ENCODE measurements at regions not wholly inside any gene's neighbourhood (a gene's known extent, or its start where the extent isn't known, plus 50 kb on each side); places are given as distances from the start of the nearest gene placed in this dataset.

DNA sequence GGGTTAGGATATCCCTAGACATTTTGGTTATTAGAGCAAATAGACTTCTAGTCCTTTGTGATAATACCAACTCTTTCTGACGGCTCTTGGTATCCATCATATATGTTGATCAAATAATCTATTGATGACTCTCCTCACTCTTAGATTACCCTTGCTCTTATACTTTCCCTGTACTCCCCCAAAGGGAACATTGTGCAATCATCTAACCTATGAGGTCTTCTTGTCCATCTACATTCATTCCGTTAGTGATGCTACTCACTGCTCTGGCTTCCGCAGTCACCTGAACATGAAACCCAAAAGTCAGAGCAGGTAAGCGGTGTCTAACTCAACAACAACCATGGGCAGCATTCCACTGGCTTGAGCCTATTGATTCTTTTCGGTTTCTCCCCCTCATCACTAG lies 223.7 kb upstream of the SALL1 start:
- DNase-seq, result no peak

DNA sequence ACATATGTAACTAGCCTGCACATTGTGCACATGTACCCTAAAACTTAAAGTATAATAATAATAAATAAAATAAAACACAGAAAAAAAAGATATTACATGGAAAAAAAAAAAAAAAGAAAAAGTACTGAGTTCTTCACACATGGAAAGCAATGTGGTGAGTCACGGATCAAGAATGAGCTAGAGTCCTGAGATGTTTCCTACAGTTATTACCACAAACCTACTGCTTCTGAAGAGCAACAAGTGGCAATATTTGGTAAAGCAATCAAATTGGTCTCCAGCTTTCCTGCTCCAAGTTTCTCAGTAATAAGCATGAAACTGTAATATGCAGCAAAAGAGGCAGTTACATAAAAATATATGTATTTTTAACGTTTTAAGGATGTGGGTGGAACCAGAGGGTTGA lies 223.3 kb upstream of the SALL1 start:
- no peak for DNase-seq

GRCh38 chr16:51365715-51366114 lies 214.6 kb upstream of the SALL1 start:
- no peak for DNase-seq

DNA sequence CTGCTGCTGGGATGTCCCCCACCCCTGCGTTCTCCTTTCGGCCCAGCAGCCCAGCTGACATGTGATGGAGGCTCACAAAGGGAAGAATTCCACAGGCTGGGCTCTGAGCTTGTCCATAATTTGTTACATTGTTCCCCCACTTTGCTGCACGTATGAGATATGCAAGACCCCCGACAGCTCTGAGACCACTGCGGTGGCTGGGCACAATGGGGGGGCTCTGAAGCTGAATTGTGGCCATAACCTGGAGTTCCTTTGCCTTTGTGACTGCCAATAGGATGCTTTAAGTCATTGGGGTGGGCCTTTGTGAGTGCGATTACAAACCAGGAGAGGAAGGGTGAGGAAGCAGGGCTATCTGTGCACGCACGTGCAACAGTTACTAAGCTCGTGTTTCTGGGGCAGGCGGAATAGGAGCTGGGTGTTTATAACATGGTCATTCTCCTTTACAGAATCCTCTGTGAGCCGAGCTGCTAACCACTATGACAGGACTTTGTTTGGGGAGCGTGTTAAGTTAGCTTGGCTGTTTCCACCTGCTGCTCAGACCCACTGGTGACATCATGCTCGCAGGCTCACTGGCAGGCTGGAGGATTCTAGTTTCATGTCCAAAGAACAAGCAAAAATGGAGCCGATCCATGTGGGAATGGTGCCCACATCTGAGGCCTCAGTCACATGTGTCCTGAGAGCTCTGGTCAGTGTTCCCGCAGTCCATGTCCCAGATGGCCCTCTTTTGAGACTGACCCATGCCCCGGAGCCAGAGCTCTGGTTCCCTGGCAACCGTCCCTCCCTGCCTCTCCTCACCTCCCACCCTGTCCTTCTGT lies 208.3 kb upstream of the SALL1 start:
- no peak for DNase-seq

DNA sequence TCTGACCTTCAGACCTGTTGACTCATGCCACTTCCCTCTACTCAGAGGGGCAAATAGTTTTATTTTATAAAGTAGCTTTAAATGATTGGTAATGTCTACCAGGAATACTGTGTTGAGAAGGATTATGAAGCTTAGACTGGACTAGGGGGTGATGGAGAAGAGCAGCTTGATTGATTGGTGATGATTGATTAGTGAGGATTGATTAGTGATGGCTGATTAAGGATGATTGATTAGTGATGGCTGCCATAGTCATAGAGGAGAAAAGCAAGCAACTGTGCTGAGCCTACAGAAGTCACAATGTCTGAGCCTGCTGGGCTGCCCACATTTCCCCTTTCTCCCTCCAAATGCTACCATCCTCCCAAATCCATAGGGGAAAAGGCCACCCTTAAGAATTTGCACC lies 206.8 kb upstream of the SALL1 start:
- no peak for DNase-seq

DNA sequence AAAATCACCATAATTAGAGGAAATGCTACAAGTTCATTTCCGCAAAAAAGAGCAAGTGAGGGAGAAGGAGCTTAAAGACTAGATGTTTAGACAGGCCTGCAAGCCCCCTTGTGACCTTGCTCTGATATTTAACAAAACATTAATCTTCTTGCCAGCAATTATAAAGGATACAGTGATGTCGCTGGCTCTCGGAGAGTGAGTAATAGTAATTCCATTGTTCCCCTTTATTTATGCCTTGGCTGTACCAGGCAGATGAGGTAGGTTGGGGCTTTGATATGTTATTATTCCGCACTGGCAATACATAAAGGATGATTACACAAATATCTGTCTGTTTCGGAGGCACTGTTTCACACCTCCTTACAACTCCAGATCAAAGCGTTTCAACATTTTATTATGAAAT lies 204.8 kb upstream of the SALL1 start:
- DNase-seq, result no peak

DNA sequence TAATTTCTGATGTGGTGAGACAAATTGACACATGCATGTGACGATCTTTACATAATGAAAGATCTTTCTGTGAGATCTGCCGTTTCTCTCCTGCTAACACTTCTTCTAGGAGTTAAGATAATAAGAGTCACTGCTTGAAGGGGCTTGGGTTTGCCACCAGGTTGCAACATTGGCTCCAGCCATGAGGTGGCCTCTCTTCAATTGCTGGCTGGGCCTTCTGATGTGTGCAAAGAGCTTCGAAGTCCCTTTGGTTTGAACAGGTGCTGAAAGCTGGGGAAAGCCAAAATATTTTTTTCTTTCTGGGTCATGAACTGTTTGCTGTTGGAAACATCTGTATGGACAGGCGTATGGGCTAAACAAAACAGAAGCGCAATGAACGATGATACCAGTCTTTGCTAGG lies 204.1 kb upstream of the SALL1 start:
- no peak for DNase-seq

DNA sequence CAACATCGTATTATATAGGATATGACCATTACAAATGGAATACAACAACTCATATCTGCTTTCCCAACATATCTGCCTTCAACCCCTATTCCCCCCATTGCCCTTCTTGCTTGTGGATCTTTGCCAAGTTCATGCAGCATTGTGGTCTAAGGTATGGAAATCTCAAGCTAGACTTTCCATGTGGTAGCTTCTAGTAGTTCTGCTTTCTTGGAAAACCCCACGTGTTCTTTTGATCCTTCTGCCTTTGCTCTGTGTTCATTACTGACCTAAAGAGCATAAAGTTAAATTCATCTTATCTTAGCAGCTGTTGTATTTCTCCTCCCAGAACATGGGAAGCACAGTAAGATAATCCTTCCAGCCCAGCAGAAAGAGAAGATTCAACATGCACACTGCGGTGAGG lies 202.0 kb upstream of the SALL1 start:
- DNase-seq, result no peak

- DNase-seq, result no peak
These were observed 198.6 kb upstream of the SALL1 start for GRCh38 chr16:51349626-51350025.

- DNase-seq, result no peak
These were observed 192.3 kb upstream of the SALL1 start for GRCh38 chr16:51343411-51343810.

- no peak for DNase-seq
These were observed 190.1 kb upstream of the SALL1 start for GRCh38 chr16:51341204-51341603.

GRCh38 chr16:51337662-51338061 lies 186.6 kb upstream of the SALL1 start:
- DNase-seq, result no peak

- no peak for DNase-seq
These were observed 177.7 kb upstream of the SALL1 start for GRCh38 chr16:51328733-51329132.

- DNase-seq, result no peak
These were observed 175.9 kb upstream of the SALL1 start for GRCh38 chr16:51327001-51327400.

DNA sequence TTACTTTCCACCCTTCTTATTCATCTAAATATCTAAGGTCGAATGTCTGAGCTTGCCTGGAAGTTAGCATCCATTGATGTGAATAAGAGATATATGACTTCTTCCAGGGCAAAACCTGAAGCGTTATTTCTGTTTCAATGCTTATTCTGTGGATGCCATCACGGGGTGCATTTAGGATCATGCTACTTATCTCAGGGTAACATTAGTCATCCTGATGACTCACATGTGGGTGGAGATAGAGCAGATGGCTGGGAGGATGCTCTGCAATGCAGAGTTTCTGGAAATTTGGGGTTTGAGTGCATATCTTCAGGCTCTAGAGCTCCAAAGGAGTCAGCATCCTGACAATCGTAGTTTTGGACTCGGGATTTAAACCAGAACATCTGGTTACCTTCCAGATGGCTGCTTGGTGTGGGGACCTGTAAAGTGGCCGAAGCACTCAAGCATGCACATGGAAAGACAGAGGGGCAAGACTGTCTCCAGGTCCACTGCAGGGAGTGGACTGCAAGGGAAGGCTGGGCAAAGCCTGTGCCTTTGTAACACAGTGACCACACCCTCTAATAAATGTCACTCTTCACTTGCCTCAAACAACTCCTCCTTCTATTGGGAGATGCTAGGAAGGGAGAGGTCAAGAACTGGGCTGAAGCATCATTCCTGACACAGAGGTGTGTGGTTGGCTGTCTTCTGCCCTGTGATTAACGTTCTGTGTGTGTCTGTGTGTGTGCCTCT lies 175.2 kb upstream of the SALL1 start:
- no peak for DNase-seq

- no peak for DNase-seq
These were observed 170.2 kb upstream of the SALL1 start for GRCh38 chr16:51321251-51321650.

- no peak for DNase-seq
These were observed 166.5 kb upstream of the SALL1 start for GRCh38 chr16:51317575-51317974.

GRCh38 chr16:51313198-51313597 lies 162.1 kb upstream of the SALL1 start:
- DNase-seq, result no peak

DNA sequence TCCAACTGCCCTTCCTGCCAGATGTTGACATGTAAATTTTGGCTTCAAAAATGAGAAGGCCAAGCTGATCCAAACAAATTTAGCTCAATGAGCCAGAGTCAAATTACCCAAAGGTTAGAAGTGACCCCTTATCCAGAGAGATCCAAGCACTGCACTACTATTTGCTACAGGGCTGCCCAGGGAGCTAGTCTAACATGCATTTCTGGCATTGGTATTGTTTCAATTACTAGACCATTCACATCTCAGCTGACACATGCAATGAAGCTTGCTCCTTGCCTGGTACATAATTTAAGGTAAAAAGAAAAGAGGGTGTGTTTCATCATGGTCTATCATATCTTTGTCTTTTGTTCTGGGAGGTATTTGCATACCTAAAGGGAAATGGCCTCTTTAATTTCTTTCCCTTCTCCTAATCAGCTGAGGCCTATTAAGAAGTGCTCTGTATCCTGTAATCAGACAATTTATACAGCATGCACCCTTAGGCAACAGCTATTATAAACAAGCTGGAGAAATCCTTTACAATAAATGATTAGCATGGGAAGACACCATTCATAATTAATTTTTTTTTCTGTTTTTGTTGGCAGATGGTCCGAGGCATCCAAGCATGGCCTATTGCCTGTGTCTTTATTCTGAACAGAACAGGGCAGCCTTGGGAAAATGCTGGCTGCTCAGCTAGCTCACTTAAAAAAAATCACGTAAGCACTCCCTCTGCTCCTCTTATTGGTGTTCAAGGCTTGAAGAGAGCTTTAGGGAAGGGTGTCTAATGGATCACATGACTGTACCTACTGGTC lies 161.5 kb upstream of the SALL1 start:
- DNase-seq, result no peak

- no peak for DNase-seq
These were observed 159.1 kb upstream of the SALL1 start for GRCh38 chr16:51310159-51310558.

- no peak for DNase-seq
These were observed 156.0 kb upstream of the SALL1 start for GRCh38 chr16:51306886-51307595.

DNA sequence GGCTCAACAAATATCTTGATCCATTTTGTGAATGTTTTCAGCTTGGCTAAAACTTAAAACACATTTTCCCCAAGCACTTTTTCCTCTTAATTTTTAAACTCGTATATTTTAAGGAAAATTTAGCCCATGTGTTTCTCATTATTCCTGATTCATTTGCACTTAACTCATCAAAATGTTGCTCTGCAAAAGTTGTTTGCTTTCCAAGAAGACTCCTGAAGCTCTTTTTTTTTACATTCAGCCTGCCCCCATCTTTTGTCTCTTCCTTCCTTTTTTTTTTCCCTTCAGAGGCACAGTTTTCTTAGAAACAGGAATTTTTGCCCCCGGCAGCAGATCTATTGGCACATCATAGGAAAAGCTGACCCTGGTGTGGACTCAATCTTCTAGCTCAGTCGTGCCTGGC lies 155.0 kb upstream of the SALL1 start:
- DNase-seq, result no peak

DNA sequence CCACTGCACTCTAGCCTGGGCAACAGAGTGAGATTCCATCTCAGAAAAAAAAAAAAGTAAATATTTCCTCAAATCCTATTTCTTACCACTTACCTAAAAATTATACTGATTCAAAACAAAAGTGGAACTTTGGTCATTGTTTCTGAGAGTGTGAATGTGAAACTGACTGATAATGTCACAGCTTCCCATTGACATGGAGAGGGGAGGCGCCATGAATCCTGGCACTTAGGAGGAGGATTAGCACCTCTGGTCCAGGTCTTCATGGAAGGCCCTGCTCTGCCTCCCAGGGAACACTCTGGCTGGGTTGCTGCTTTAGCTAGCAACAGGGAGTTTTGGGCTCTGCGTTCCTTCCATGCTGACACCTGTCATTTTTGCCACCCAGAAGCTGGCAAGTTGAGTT lies 154.3 kb upstream of the SALL1 start:
- DNase-seq, result no peak

Measured in hindlimb muscle (tissue), 1 donor.